Thyroid gland (tissue), 4 donors: ENCODE measurements at regions not wholly inside any gene's neighbourhood (a gene's known extent, or its start where the extent isn't known, plus 50 kb on each side); places are given as distances from the start of the nearest gene placed in this dataset.

Experiments used
- POLR2A ChIP-seq, 2 donors: fragments of 450-650 bp; IDR thresholded peaks; one replicate each; pipeline ENCODE4 v1.6.1; 2017; ENCODE audit warnings: antibody characterized with exemption in 2 of 2, mild to moderate bottlenecking in 2 of 2, moderate library complexity in 1 of 2
- TF ChIP-seq, protein P1 (sequence below), 6 experiments: fragments of 200-600 bp in 3 of 6; fragments of 450-650 bp in 3 of 6; sonication (generic) in 3 of 6; IDR thresholded peaks; one replicate each; pipeline ENCODE4 v1.5.1; 2016 to 2019; ENCODE audit warnings: antibody characterized with exemption in 6 of 6, mild to moderate bottlenecking in 2 of 6, inconsistent platforms in 1 of 6, moderate library complexity in 1 of 6

DNA sequence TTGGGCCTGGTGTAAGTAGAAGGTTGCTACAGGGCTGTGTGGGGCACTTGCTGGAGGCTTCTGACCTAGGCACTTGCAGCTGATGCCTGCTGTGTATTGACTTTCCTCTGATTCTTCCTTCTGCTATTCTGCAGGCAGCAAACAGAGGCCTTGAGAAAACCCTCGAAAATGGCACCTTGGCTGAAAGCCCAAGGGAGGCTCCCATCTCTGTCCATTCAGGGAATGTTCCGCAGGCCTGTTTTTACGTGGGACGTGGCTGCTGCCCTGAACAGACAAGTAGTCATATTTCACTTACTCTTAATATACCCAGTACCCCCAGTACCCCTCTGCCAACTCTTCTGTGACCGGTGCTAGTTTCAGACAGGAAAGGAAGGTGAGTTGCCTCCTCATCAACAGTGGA is 664.7 kb downstream of the INHBA start:
- TF ChIP-seq, protein P1, sequence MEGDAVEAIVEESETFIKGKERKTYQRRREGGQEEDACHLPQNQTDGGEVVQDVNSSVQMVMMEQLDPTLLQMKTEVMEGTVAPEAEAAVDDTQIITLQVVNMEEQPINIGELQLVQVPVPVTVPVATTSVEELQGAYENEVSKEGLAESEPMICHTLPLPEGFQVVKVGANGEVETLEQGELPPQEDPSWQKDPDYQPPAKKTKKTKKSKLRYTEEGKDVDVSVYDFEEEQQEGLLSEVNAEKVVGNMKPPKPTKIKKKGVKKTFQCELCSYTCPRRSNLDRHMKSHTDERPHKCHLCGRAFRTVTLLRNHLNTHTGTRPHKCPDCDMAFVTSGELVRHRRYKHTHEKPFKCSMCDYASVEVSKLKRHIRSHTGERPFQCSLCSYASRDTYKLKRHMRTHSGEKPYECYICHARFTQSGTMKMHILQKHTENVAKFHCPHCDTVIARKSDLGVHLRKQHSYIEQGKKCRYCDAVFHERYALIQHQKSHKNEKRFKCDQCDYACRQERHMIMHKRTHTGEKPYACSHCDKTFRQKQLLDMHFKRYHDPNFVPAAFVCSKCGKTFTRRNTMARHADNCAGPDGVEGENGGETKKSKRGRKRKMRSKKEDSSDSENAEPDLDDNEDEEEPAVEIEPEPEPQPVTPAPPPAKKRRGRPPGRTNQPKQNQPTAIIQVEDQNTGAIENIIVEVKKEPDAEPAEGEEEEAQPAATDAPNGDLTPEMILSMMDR (IDR thresholded peaks at IDR 0.05): no peak
- TF ChIP-seq POLR2A (IDR thresholded peaks at IDR 0.05): no peak
